Astrocyte (in vitro differentiated cells and primary cell): ENCODE measurements at regions not wholly inside any gene's neighbourhood (a gene's known extent, or its start where the extent isn't known, plus 50 kb on each side); places are given as distances from the start of the nearest gene placed in this dataset.

Source experiments
- EZH2 ChIP-seq: IDR thresholded peaks from 2 replicates; pipeline ENCODE4 v1.6.1; 2012; ENCODE audit warnings: mild to moderate bottlenecking, low read length, inconsistent platforms; ENCODE audit not compliant: insufficient read depth
- TF ChIP-seq, protein P1 (sequence below): IDR thresholded peaks from 2 replicates; pipeline ENCODE4 v1.5.1; 2011; ENCODE audit warnings: low read depth, mild to moderate bottlenecking, inconsistent platforms, low read length, moderate library complexity; ENCODE audit not compliant: insufficient read depth

DNA sequence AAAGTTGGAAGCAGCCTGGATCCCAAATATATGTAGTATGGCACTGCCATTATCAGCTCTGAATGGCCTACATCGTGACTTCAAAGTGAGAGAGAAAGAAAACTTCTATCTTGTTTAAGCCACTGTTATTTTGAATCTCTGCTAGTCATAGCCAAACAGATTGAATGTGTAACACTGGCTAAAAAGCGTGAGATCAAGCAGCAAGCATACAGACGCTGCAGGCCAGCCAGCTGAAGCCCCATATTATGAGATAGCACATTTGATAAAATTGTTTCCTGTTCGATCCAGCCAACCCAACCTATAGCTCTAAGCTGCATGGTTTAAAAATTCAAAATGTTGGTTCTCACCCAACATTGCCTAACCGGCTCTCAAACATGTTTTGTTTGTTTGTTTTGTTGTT lies 95.0 kb downstream of the DUSP6 start:
- TF ChIP-seq, protein P1, sequence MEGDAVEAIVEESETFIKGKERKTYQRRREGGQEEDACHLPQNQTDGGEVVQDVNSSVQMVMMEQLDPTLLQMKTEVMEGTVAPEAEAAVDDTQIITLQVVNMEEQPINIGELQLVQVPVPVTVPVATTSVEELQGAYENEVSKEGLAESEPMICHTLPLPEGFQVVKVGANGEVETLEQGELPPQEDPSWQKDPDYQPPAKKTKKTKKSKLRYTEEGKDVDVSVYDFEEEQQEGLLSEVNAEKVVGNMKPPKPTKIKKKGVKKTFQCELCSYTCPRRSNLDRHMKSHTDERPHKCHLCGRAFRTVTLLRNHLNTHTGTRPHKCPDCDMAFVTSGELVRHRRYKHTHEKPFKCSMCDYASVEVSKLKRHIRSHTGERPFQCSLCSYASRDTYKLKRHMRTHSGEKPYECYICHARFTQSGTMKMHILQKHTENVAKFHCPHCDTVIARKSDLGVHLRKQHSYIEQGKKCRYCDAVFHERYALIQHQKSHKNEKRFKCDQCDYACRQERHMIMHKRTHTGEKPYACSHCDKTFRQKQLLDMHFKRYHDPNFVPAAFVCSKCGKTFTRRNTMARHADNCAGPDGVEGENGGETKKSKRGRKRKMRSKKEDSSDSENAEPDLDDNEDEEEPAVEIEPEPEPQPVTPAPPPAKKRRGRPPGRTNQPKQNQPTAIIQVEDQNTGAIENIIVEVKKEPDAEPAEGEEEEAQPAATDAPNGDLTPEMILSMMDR, result no peak
- TF ChIP-seq EZH2, result no peak
